Ovary (tissue), 7 donors: ENCODE measurements at regions not wholly inside any gene's neighbourhood (a gene's known extent, or its start where the extent isn't known, plus 50 kb on each side); places are given as distances from the start of the nearest gene placed in this dataset.
A peak's percentile ranks its signal among the peaks of the same experiment; 100 is the strongest.

Source experiments
- DNase-seq, 5 donors: peaks; one replicate each; pipeline ENCODE4 v3.0.0-alpha.2; 2019 to 2020
- H3K27ac ChIP-seq, 2 donors: fragments of 200-600 bp; one replicate each; pipeline versions ENCODE4 v1.5.1 to v1.8.0; 2019 to 2022
- H3K27me3 ChIP-seq: fragments of 200-600 bp; one replicate; pipeline ENCODE4 v1.8.0; 2022
- H3K36me3 ChIP-seq: fragments of 200-600 bp; sonication (generic); one replicate; pipeline ENCODE4 v1.5.1; 2019
- H3K4me1 ChIP-seq: one replicate; pipeline ENCODE4 v1.8.1; 2013; ENCODE audit warnings: mild to moderate bottlenecking, moderate library complexity; ENCODE audit not compliant: insufficient read depth
- H3K4me3 ChIP-seq: fragments of 200-600 bp; sonication (generic); one replicate; pipeline ENCODE4 v1.5.1; 2017
- H3K9me3 ChIP-seq, 2 donors: fragments of 200-600 bp in 1 of 2; sonication (generic) in 1 of 2; one replicate each; pipeline versions ENCODE4 v1.5.1 to v1.8.1; 2013 to 2019; ENCODE audit warnings: mild to moderate bottlenecking in 1 of 2, moderate library complexity in 1 of 2
- EP300 ChIP-seq: sonication (generic); formaldehyde crosslinking; IDR thresholded peaks from one replicate; pipeline ENCODE4 v1.6.1; 2017; ENCODE audit warnings: antibody characterized with exemption
- POLR2A ChIP-seq: fragments of 450-650 bp; IDR thresholded peaks from one replicate; pipeline ENCODE4 v1.6.1; 2017; ENCODE audit warnings: antibody characterized with exemption, mild to moderate bottlenecking, moderate library complexity
- WGBS, 3 donors: extraction: QIAGEN DNeasy Blood & Tissue Kit in 1 of 3; methylation state at CpG; one replicate each; pipeline versions ENCODE4 v1.1.5 to v1.1.7; 2013 to 2017; 5-methylcytosine and 5-hydroxymethylcytosine counted together
- intact Hi-C, 4 donors: fragments of 100-400 bp; cut with DNase I; formaldehyde crosslinking; loops; one replicate each; pipeline versions ENCODE4 v1.11.0 to v1.15.1; 2022 to 2023
- TF ChIP-seq, protein P1 (sequence below), 3 donors: fragments of 450-650 bp in 2 of 3; fragments of 200-600 bp in 1 of 3; IDR thresholded peaks; one replicate each; pipeline versions ENCODE4 v1.5.1 to v1.8.0; 2016 to 2022; ENCODE audit warnings: antibody characterized with exemption in 3 of 3, mild to moderate bottlenecking in 1 of 3
- donor health status: DM: no; HTN: no; CAD: no; lungs with moderate emphysema.
- donor health status: DM: no; HTN: no; CAD: no.
- donor health status: Bipolar disorder and iron deficiency.
- donor health status: DM: no; HTN: no; CAD: no.
- donor health status: DM: yes; HTN: yes; CAD: no.

DNA sequence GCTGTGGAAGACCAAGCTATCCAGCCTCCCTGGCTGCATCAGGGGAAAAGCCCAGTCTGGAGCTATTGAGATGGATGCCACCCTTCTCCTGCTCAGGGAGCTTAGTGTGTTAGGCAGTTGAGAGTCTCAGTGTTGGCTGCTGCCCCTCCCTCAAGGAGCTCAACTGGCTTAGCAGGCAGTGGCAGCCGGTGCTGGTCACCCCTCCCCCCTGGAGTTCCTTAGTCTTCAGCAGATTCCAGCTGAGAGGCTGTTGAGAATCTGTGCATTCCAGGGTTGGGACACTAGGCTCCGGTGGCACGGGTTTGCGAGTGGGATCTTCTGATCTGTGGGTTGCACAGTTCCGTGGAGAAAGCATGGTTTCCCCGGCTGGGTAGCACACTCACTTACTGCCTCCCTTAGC is 883.8 kb downstream of the NSUN3 start:
- no peaks in the 10 kb centered on the region for H3K4me1 ChIP-seq
- TF ChIP-seq, protein P1, sequence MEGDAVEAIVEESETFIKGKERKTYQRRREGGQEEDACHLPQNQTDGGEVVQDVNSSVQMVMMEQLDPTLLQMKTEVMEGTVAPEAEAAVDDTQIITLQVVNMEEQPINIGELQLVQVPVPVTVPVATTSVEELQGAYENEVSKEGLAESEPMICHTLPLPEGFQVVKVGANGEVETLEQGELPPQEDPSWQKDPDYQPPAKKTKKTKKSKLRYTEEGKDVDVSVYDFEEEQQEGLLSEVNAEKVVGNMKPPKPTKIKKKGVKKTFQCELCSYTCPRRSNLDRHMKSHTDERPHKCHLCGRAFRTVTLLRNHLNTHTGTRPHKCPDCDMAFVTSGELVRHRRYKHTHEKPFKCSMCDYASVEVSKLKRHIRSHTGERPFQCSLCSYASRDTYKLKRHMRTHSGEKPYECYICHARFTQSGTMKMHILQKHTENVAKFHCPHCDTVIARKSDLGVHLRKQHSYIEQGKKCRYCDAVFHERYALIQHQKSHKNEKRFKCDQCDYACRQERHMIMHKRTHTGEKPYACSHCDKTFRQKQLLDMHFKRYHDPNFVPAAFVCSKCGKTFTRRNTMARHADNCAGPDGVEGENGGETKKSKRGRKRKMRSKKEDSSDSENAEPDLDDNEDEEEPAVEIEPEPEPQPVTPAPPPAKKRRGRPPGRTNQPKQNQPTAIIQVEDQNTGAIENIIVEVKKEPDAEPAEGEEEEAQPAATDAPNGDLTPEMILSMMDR (IDR thresholded peaks at IDR 0.05): no peak
- no peak for TF ChIP-seq EP300
- TF ChIP-seq POLR2A: no peak
- intact Hi-C loops: no loop called here
- H3K27me3 ChIP-seq: no peaks in the 10 kb centered on the region
- no peak overlapping the region for H3K27ac ChIP-seq
- no peak for DNase-seq
- H3K36me3 ChIP-seq: no peaks in the 10 kb centered on the region
- no peaks in the 10 kb centered on the region for H3K9me3 ChIP-seq
- no peak overlapping the region for H3K4me3 ChIP-seq
- WGBS, 3 donors: 92 to 96% (median 96%) methylated on average over 6 of the region's 6 CpGs

DNA sequence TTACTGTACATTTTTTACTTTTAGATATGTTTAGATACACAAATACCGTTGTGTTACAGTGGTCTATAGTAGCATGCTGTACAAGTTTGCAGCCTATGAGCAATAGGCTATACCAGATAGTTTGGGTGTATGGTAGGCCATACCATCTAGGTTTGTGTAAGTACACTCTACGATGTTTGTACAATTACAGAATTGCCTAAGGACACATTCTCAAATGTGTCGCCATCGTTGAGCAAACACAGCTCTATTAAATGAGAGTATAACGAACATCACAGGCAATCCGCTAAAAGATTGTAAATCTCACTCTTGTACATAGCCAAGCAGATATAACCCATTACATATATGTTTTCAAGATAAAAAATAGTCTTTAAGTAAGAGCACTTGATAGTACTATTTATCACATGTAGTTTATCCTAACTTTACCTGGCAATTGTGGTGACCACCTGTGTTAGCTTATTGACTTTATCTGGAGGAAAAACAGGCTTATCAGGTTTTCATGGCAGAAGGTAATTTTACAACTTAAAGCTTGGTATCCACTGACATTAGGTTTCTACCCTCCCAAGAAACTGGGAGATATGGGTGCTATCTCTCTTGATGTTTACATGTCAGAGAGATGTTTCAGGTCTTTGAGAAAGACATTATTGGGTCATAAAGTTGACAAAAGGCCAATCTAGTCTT is 898.7 kb downstream of the NSUN3 start:
- WGBS, 3 donors: 94 to 95% (median 95%) methylated on average over 6 of the region's 6 CpGs
- Histone ChIP-seq H3K9me3 (no peaks in the 10 kb centered on the region), H3K27me3 (no peaks in the 10 kb centered on the region), H3K27ac (no peak overlapping the region), H3K36me3 (no peaks in the 10 kb centered on the region), H3K4me1 (no peaks in the 10 kb centered on the region), H3K4me3 (no peak overlapping the region)
- intact Hi-C loops: no loop called here
- no peak for DNase-seq
- TF ChIP-seq EP300 (no peak), POLR2A (no peak)
- TF ChIP-seq, protein P1 (IDR thresholded peaks at IDR 0.05): no peak

DNA sequence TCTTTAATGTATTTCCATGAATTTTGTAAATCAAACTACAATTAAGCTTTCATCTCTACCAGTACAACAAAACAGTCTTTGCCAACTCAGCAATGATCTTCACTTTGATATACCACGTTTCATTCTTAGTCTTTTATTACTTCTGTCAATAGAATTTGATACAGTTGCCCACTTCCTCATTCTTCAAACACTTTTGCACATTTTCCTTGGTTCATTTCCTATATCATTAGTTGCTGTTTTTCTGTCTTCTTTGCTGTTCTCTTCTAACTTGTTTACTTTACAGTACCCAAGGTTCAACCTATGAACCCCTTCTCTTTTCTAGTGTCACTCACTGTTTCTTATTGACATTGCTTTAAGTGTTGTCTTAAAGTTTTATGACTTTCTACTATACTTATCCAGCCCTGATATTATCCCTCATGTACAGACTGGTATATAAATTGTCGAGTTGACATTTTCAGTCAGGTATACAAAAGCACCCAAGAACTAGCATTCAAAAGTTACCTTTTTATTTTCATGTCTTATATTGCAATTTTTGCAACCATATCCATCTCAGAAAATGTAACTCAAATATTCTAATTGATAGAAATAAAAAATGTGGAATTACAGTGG is 903.1 kb downstream of the NSUN3 start:
- DNase-seq: no peak
- no peak overlapping the region for H3K27ac ChIP-seq
- 81 to 85% (median 84%) methylated on average over 2 of the region's 2 CpGs for WGBS, 3 donors

DNA sequence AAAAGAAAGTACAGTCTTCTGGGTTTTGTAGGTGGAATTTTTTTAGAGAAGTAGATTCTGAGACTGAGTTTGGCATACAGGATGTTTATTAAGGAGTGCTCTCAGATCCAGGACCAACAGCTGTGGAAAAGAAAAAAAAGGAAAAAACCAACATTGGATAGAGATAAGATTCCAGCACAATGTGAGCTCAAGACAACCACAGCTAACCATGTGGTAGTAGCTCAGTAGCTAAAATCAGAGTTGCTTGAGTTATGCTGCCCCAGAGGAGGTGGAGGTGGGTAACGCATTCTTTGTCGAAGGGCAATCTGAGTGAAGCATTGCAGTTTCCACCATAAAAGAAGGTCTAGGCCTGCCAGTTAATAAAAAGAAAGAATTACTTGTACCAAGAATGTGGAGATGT is 904.3 kb downstream of the NSUN3 start:
- Histone ChIP-seq H3K4me1 (peaks cover 10% of the 10 kb centered on the region), H3K27ac (peak overlapping the region in 1 of 2 donors; percentile 47), H3K9me3 (no peaks in the 10 kb centered on the region), H3K4me3 (no peak overlapping the region), H3K36me3 (no peaks in the 10 kb centered on the region), H3K27me3 (no peaks in the 10 kb centered on the region)
- TF ChIP-seq EP300 (no peak), POLR2A (no peak)
- TF ChIP-seq, protein P1 (IDR thresholded peaks at IDR 0.05): no peak
- 8 to 15% (median 13%) methylated on average over 2 of the region's 2 CpGs for WGBS, 3 donors
- intact Hi-C loops: no loop called here
- DNase-seq: peak in 1 of 5 donors; percentile 13

More for the DNA sequence above, 903.1 kb downstream of the NSUN3 start:
- H3K36me3 ChIP-seq: no peaks in the 10 kb centered on the region
- TF ChIP-seq POLR2A: no peak
- no peak for TF ChIP-seq EP300
- TF ChIP-seq, protein P1 (IDR thresholded peaks at IDR 0.05): no peak
- H3K9me3 ChIP-seq: no peaks in the 10 kb centered on the region
- H3K4me1 ChIP-seq: peaks cover 10% of the 10 kb centered on the region
- intact Hi-C loops: no loop called here
- H3K4me3 ChIP-seq: no peak overlapping the region
- no peaks in the 10 kb centered on the region for H3K27me3 ChIP-seq
